Neural crest cell (in vitro differentiated cells): ENCODE measurements at regions not wholly inside any gene's neighbourhood (a gene's known extent, or its start where the extent isn't known, plus 50 kb on each side); places are given as distances from the start of the nearest gene placed in this dataset.
"Not testable (repeated sequence)": the region's sequence is repeated elsewhere in the genome, so short reads cannot be mapped to it uniquely, and the experiment has no call there.

Source experiments
- DNase-seq: peaks from one replicate; pipeline ENCODE4 v3.0.0; 2021; ENCODE audit warnings: low read depth, mixed read lengths, low spot score
- H3K27ac Mint-ChIP-seq: one replicate; pipeline ENCODE4 v1.8.0; 2021; ENCODE audit warnings: mild to moderate bottlenecking, mixed read lengths; ENCODE audit not compliant: unreplicated experiment
- H3K27me3 Mint-ChIP-seq: 2 replicates; pipeline ENCODE4 v1.8.0; 2021; ENCODE audit warnings: low read depth, mild to moderate bottlenecking, mixed read lengths
- H3K36me3 Mint-ChIP-seq: 2 replicates; pipeline ENCODE4 v1.8.0; 2021; ENCODE audit warnings: low read depth, mild to moderate bottlenecking, mixed read lengths
- H3K4me1 Mint-ChIP-seq: 2 replicates; pipeline ENCODE4 v1.8.0; 2021; ENCODE audit warnings: mixed read lengths
- H3K4me3 Mint-ChIP-seq: one replicate; pipeline ENCODE4 v1.8.0; 2021; ENCODE audit warnings: mild to moderate bottlenecking, mixed read lengths
- H3K9me3 Mint-ChIP-seq: 2 replicates; pipeline ENCODE4 v1.8.0; 2021; ENCODE audit warnings: mixed read lengths
- TF ChIP-seq, protein P1 (sequence below): fragments of 200-600 bp; sonication (generic); conservative IDR thresholded peaks from 2 replicates; pipeline ENCODE4 v1.5.0; 2021; ENCODE audit warnings: antibody characterized with exemption, mild to moderate bottlenecking

DNA sequence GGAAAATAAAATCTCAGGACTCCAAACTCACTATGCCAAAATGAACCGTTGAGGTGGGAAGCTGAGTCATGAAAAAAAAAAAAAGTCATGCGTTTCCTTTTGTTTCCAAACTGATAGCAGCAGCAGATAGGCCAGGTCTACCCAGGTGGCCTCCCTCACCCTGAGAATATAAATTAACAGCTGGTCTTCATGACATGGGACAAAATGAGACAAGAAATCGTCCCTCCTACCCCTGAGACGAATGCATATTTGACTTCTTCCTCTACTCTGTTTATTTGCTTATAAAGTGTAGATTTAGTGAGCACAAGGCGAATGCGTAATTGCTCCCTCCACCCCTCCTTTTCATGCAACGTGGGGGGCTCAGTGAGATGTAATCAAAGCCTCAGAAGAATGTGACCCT, 204.3 kb downstream of the TMEM121 start:
- not testable (repeated sequence) for H3K4me1 Mint-ChIP-seq, H3K4me3 Mint-ChIP-seq, H3K27ac Mint-ChIP-seq, DNase-seq, H3K27me3 Mint-ChIP-seq
- H3K36me3 Mint-ChIP-seq = peaks cover 14% of the 10 kb centered on the region
- peaks cover 18% of the 10 kb centered on the region for H3K9me3 Mint-ChIP-seq

DNA sequence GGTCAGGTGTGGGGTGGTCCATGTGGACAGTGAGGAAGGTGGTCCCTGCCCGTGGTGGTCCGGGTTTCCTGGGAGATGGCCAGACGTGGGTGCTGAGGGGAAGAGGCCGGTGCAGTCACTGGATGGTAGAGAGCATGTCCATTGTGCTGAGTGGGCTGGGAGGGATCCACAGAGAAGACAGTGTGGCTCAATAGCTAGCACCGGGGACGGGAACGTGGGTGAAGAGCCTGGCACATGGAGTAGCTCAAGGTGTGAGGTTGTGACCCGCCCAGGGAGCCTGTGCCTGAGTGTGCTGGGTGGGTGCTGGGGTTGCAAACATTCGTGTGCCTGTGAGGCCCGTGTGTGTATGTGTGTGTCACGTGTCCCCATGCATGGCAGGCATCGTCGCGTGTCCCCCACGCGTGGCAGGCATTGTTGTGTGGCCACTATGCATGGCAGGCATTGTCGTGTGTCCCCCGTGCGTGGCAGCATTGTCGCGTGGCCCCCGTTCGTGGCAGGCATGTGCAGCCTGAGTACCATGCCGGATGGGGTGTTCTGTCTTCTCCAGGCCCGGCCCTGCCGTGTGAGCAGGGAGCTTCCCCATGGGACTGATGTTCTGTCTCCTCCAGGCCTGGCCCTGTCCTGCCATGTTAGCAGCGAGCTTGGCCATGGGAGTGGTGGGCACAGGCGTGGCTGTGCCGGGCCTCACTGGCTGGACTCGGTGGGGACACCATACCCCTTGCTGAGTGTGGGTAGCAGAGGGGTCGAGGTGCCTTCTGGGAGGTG, 205.0 kb downstream of the TMEM121 start:
- H3K4me3 Mint-ChIP-seq = not testable (repeated sequence)
- H3K9me3 Mint-ChIP-seq = peaks cover 18% of the 10 kb centered on the region

DNA sequence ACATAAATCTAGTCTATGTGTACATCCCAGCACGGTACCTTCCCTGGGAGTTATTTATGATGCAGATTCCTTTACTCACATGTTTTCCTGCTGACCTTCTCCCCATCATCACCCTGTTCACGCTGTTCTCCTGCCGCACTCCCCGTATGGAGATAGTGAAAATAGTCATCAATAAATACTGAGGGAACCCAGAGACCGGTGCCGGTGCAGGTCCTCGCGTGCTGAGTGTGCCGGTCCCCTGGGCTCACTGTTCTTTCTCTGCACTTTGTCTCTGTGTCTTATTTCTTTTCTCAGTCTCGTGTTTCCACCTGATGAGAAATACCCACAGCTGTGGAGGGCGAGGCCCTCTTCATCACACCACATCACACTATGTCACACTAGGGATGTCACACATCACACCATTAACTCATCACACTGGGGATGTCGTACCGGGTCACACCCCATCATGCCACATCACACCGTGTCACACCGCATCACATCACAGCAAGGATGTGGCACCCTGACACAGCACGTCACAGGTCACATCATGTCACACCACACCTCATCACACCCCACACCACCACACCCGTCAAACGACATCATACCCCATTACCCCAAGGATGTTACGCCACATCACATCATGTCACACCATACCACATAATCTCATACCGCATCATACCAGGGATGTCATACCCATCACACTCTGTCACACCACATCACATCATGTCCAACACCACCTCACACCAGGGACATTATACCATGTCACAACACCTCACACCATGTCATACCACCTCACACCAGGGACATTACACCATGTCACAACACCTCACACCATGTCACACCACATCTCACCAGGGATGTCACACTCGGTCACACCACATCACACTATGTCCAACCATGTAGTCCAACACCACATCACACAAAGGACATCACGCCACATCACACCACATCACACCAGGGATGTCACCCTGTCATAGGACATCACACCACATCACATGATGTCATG, 207.0 kb downstream of the TMEM121 start:
- no peak overlapping the region for H3K4me3 Mint-ChIP-seq
- H3K9me3 Mint-ChIP-seq = peaks cover 16% of the 10 kb centered on the region
- TF ChIP-seq, protein P1, sequence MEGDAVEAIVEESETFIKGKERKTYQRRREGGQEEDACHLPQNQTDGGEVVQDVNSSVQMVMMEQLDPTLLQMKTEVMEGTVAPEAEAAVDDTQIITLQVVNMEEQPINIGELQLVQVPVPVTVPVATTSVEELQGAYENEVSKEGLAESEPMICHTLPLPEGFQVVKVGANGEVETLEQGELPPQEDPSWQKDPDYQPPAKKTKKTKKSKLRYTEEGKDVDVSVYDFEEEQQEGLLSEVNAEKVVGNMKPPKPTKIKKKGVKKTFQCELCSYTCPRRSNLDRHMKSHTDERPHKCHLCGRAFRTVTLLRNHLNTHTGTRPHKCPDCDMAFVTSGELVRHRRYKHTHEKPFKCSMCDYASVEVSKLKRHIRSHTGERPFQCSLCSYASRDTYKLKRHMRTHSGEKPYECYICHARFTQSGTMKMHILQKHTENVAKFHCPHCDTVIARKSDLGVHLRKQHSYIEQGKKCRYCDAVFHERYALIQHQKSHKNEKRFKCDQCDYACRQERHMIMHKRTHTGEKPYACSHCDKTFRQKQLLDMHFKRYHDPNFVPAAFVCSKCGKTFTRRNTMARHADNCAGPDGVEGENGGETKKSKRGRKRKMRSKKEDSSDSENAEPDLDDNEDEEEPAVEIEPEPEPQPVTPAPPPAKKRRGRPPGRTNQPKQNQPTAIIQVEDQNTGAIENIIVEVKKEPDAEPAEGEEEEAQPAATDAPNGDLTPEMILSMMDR = no peak
- H3K4me1 Mint-ChIP-seq = no peaks in the 10 kb centered on the region
- H3K27me3 Mint-ChIP-seq = no peaks in the 10 kb centered on the region
- peaks cover 14% of the 10 kb centered on the region for H3K36me3 Mint-ChIP-seq
- no peak overlapping the region for H3K27ac Mint-ChIP-seq
- no peak for DNase-seq

More for the DNA sequence above, 205.0 kb downstream of the TMEM121 start:
- H3K4me1 Mint-ChIP-seq, DNase-seq, H3K27ac Mint-ChIP-seq, H3K27me3 Mint-ChIP-seq: not testable (repeated sequence)
- peaks cover 14% of the 10 kb centered on the region for H3K36me3 Mint-ChIP-seq

DNA sequence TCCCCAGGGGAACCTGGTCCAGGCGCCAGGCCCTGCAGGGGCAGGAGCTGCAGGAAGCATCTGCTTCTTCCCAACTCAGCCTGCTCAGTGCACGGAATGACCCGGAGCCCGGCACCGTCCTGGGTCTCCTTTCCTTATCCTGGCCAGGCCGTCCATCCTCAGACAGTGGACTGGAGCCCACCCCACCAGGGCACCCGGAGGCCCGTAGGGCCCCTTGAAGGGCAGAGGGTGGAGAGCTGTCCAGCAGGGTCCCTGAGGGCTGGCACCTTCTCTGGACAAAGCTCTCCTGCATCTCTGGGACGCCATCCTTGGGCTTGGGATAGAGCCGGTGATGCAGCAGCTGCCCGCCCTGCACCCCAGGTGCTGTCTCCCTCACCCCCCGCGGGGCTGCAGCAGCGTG, 207.9 kb downstream of the TMEM121 start:
- DNase-seq, H3K4me3 Mint-ChIP-seq, H3K27me3 Mint-ChIP-seq, H3K4me1 Mint-ChIP-seq, H3K27ac Mint-ChIP-seq: not testable (repeated sequence)
- Mint-ChIP-seq H3K36me3 (peaks cover 14% of the 10 kb centered on the region), H3K9me3 (peaks cover 16% of the 10 kb centered on the region)

DNA sequence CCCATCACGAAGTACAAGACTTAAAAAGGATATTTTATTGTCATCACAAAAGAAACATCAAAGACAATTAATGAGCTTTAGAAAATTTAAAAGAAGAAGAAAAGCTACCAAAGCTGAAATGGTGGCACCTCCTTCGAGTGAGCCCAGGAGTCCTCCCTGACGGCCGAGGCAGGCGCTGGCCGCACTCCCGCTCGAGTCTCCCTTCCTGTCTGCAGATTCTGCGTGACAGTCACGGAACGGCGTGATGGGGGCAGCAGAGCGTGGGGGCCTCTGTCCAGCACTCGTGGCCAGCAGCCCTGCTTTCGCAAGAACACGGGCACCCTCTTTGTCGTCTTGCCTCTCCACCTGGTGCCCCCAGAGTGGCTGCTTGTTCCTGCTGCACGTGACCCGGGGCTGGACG, 209.9 kb downstream of the TMEM121 start:
- not testable (repeated sequence) for H3K27ac Mint-ChIP-seq, H3K27me3 Mint-ChIP-seq, DNase-seq, H3K9me3 Mint-ChIP-seq, H3K36me3 Mint-ChIP-seq, H3K4me1 Mint-ChIP-seq, H3K4me3 Mint-ChIP-seq

DNA sequence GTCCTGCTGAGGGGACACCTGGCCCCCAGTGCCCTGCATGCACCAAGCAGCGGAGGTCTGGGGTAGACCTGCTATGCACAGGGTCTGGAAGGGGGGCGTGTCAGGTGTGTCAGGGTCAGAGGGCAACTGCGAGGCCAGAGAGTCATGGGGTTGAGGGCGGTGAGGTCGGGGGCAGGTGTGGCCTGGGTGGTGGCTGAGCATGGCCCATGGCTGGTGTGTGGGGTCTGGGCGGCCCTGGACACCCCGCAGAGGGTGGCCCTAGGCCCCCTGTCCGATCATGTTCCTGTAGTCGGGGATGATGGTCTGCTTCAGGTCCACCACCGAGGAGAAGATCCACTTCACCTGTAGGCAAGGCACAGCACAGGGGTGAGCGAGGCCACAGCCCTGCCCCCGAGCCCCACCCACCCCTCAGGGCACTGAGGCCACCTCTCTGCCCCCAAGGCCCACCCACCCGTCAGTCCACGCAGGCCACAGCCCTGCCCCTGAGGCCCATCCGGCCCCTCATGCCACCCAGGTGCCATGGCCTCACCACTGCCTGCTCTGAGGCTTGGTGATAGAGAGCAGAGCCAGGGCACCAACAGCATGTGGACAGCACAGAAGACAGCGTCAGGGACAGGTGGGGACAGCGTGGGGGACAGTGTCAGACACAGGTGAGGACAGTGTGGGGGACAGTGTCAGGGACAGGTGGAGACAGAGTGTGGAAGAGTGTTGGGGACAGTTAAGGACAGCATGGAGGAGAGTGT, 211.3 kb downstream of the TMEM121 start:
- no peak for DNase-seq
- Mint-ChIP-seq H3K36me3 (peaks cover 8% of the 10 kb centered on the region), H3K4me1 (no peaks in the 10 kb centered on the region), H3K27ac (no peak overlapping the region), H3K9me3 (peaks cover 10% of the 10 kb centered on the region), H3K27me3 (no peaks in the 10 kb centered on the region), H3K4me3 (no peak overlapping the region)
- TF ChIP-seq, protein P1 = no peak

DNA sequence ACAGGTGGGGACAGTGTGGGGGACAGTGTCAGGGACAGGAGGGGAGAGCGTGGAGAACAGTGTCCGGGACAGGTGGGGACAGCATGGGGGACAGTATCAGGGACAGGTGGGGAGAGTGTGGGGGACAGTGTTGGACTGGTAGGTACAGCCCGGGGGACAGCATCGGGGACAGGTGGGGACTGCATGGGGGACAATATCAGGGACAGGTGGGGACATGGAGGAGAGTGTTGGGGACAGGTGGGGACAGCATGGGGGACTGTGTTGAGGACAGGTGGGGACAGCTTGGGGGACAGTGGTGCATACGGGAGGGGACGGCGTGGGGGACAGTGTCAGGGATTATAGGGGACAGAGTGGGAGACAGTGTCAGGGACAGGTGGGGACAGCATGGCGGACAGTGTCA, 212.3 kb downstream of the TMEM121 start:
- no peak for DNase-seq
- no peak overlapping the region for H3K27ac Mint-ChIP-seq
- H3K4me3 Mint-ChIP-seq = no peak overlapping the region
- no peaks in the 10 kb centered on the region for H3K27me3 Mint-ChIP-seq
- H3K36me3 Mint-ChIP-seq = peaks cover 2% of the 10 kb centered on the region
- TF ChIP-seq, protein P1 = no peak
- peaks cover 2% of the 10 kb centered on the region for H3K9me3 Mint-ChIP-seq
- no peaks in the 10 kb centered on the region for H3K4me1 Mint-ChIP-seq
